IPS-18c (cell line): ENCODE measurements at regions not wholly inside any gene's neighbourhood (a gene's known extent, or its start where the extent isn't known, plus 50 kb on each side); places are given as distances from the start of the nearest gene placed in this dataset.

Source experiments
- H3K4me3 ChIP-seq: 2 replicates; pipeline ENCODE4 v1.7.0; 2013; ENCODE audit warnings: low read depth, mild to moderate bottlenecking, low read length, moderate library complexity; ENCODE audit not compliant: insufficient read depth
- H3K9me3 ChIP-seq: one replicate; pipeline ENCODE4 v1.6.1; 2013; ENCODE audit warnings: mild to moderate bottlenecking, low read length, moderate library complexity; ENCODE audit not compliant: control insufficient read depth, insufficient read depth

DNA sequence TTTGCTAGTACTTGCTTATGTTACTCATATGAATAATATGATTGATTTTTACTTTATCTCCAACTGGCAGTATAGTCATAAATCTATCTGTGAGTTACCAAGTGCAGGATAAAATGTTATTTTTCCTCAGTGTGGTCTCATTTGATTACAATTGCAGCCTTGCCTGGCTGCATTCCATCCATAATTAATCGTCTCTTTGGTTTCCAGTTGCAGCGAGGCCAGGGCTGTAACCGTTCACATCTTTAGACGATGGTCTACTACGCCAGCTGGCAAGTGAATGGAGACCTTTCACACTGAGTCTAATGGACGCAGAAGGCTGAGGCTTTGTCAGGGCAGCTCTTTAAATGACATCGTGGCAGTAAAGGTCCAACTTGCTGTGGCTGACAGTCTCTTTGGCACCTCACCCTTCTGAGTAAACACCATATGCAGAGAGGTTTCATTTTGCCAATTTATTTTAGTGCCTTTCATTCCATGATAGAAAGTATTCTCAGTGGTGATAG is 84.0 kb downstream of the ARL4A start:
- Histone ChIP-seq H3K9me3 (no peaks in the 10 kb centered on the region), H3K4me3 (no peak overlapping the region)

GRCh38 chr7:12772768-12773167 is 85.3 kb downstream of the ARL4A start:
- Histone ChIP-seq H3K4me3 (no peak overlapping the region), H3K9me3 (no peaks in the 10 kb centered on the region)

- Histone ChIP-seq H3K4me3 (no peak overlapping the region), H3K9me3 (no peaks in the 10 kb centered on the region)
Measured at GRCh38 chr7:12777257-12777656, 89.8 kb downstream of the ARL4A start.

DNA sequence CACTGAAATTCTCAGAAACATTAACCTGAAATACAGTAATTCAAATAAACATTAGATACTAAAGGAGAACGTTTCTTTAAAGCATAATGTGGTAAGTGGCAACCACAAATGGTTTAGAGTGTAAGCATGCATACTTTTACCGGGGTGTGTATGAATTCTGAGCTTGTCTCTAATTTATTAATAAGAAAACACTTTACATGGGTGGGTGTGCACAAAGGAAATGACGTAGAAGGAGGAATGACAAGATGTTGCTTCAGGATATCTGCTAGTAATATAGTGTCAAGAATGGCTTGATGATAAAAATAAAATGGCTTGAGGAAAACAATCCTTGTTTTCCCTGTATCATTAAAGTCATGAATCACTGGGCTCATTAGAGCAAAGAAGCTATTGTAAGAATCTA is 92.5 kb downstream of the ARL4A start:
- no peaks in the 10 kb centered on the region for H3K9me3 ChIP-seq
- no peak overlapping the region for H3K4me3 ChIP-seq

GRCh38 chr7:12783421-12784095 is 96.1 kb downstream of the ARL4A start:
- no peaks in the 10 kb centered on the region for H3K9me3 ChIP-seq
- no peak overlapping the region for H3K4me3 ChIP-seq

- Histone ChIP-seq H3K9me3 (no peaks in the 10 kb centered on the region), H3K4me3 (no peak overlapping the region)
Measured at GRCh38 chr7:12785473-12785872, 98.0 kb downstream of the ARL4A start.

DNA sequence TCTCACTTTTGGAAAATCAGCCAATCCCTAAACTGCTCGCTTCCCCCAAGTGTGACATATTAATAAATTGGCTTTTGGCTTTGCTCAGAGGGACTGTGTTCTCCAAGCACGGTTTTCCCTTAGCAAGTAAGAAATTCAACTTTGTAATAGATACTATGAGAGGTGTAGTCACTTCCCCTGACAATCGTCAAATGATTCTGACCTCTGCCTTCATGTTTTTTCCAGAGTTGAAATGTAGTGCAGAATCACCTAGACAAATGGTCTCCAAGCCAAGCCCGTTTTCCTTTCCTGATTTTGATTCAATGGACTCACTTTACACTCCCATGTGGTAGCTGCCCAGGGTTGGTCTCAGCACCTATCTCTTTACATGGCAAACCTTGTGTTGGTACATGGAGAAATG is 99.1 kb downstream of the ARL4A start:
- H3K4me3 ChIP-seq = no peak overlapping the region
- no peaks in the 10 kb centered on the region for H3K9me3 ChIP-seq

- no peaks in the 10 kb centered on the region for H3K9me3 ChIP-seq
Measured at GRCh38 chr7:12788171-12788570, 100.7 kb downstream of the ARL4A start.

DNA sequence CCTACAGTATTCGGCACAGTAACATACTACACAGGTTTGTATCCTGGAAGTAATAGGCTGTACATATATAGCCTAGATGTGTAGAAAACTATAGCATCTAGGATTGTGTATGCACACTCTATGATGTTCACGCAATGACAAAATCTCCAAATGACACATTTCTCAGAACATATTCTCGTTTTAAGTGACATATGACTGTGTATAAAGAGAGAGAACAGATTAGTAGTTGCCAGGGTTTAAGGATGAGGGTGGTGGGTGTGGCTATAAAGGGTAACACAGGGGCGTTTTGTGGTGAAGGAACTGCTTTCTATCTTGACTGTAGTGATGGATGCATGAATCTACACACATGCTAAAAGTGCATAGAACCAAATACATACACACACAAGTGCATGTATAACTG is 101.2 kb downstream of the ARL4A start:
- Histone ChIP-seq H3K4me3 (no peak overlapping the region), H3K9me3 (no peaks in the 10 kb centered on the region)

More at GRCh38 chr7:12788171-12788570, 100.7 kb downstream of the ARL4A start:
- no peak overlapping the region for H3K4me3 ChIP-seq

GRCh38 chr7:12794722-12795302 is 107.4 kb downstream of the ARL4A start:
- no peak overlapping the region for H3K4me3 ChIP-seq

GRCh38 chr7:12796397-12797127 is 109.1 kb downstream of the ARL4A start:
- Histone ChIP-seq H3K4me3 (no peak overlapping the region), H3K9me3 (no peaks in the 10 kb centered on the region)

More at GRCh38 chr7:12794722-12795302, 107.4 kb downstream of the ARL4A start:
- no peaks in the 10 kb centered on the region for H3K9me3 ChIP-seq

- Histone ChIP-seq H3K4me3 (no peak overlapping the region), H3K9me3 (no peaks in the 10 kb centered on the region)
Measured at GRCh38 chr7:12800486-12800885, 113.1 kb downstream of the ARL4A start.

DNA sequence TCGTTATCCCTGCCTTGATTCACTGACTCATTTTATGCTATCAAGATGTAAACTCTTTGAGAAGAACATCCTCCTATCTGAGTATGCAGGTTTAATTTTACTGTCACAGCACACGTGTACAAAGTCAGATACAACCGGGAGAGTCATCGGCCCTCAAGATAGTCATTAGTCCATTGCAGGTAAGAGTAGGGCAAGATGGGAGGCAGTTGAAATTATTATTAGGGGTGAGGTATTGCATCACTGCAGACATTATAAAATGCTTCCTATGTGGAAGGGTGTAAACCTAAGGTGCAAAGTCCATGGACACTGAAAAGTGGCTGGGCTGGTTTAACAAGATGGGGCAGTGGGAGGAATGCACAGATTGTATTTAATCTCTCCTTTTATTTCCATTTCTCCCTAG is 113.7 kb downstream of the ARL4A start:
- Histone ChIP-seq H3K9me3 (no peaks in the 10 kb centered on the region), H3K4me3 (no peak overlapping the region)

DNA sequence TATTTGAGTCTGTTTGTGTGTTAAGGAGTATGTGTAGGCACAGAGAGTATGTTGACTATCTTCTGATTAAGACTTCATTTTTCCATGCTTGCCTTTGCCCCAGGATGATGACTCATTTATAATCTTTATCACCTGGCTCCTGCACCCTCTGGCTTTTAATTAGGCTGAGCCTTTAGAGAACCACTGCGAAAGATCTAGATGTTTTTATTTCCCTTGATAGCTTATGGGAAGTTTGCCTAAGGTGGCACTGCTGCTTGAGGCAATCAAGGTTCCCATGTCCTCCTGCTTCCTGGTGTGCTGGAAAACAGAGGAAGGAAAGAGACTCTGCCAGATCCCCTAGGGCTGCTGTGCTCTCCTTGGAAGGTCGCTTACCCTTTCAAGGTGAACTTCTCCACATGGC is 114.6 kb downstream of the ARL4A start:
- no peaks in the 10 kb centered on the region for H3K9me3 ChIP-seq

GRCh38 chr7:12803542-12803941 is 116.1 kb downstream of the ARL4A start:
- Histone ChIP-seq H3K9me3 (no peaks in the 10 kb centered on the region), H3K4me3 (no peak overlapping the region)

More for the DNA sequence above, 114.6 kb downstream of the ARL4A start:
- no peak overlapping the region for H3K4me3 ChIP-seq

GRCh38 chr7:12805518-12805928 is 118.1 kb downstream of the ARL4A start:
- Histone ChIP-seq H3K4me3 (no peak overlapping the region), H3K9me3 (no peaks in the 10 kb centered on the region)

DNA sequence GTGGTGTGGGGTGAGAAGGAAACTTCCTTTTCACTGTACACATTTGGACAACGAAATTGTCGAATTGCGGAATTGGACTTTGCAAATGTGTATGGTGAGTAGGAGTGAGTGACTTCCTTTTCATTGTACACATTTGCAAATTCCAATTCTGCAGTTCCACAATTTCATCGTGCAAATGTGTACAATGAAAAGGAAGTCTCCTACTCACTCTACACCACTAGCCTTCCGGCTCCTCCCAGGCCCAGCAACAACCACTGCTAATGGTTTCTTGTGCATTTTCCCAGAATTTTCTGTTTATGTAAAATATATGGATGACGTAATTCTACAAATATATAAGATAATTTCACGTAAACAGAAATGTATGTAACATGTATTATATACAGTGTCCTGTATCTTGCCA is 118.5 kb downstream of the ARL4A start:
- no peaks in the 10 kb centered on the region for H3K9me3 ChIP-seq

DNA sequence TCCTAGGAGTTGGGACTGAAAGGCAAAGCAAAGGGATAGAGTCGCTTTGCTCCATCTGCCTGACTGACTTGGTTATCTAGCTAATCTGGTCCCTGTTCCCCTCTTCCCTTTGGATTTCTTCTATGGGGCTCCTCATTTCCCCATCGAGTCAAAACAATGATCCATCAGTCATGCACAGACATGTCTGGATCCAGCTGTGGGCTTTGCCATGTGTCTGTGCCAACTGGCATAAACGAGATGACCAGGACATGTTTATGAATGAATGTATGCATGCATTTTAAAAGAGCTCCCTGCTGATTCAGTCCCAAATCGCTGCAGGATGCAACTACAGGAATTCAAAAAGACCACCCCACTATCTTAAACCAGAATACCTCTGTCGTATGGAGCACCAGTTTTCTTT is 122.0 kb downstream of the ARL4A start:
- Histone ChIP-seq H3K9me3 (no peaks in the 10 kb centered on the region), H3K4me3 (no peak overlapping the region)

More for the DNA sequence above, 118.5 kb downstream of the ARL4A start:
- H3K4me3 ChIP-seq = no peak overlapping the region
